SIG-M5 treated with dmso at 0.1 percent for 504 hours (cell line): ENCODE measurements at regions not wholly inside any gene's neighbourhood (a gene's known extent, or its start where the extent isn't known, plus 50 kb on each side); places are given as distances from the start of the nearest gene placed in this dataset.
A peak's percentile ranks its signal among the peaks of the same experiment; 100 is the strongest.

Source experiments
- DNase-seq: peaks from one replicate; lab custom pipeline; 2025; ENCODE audit not compliant: unreplicated experiment; lab: John Stamatoyannopoulos, UW

DNA sequence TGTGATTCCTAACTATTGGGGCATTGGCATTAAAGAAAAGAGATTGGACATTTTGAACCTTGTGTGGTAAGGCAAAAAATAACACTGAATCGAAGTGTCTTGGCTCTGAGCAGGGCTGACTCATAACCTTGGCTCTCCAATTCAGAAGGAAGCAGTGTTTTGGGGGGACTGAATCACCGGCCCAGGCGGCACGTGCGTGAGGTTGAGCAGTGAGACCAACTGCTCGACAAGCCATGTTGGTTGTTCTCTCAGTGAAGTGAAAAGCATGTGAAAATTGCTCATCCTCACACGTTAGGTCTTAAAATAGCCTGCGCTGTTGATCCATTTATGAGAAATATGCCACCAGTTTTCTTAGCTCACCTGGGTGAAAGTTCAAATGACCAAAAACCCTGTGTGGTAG, 137.8 kb upstream of the SPACA1 start:
- no peak for DNase-seq

DNA sequence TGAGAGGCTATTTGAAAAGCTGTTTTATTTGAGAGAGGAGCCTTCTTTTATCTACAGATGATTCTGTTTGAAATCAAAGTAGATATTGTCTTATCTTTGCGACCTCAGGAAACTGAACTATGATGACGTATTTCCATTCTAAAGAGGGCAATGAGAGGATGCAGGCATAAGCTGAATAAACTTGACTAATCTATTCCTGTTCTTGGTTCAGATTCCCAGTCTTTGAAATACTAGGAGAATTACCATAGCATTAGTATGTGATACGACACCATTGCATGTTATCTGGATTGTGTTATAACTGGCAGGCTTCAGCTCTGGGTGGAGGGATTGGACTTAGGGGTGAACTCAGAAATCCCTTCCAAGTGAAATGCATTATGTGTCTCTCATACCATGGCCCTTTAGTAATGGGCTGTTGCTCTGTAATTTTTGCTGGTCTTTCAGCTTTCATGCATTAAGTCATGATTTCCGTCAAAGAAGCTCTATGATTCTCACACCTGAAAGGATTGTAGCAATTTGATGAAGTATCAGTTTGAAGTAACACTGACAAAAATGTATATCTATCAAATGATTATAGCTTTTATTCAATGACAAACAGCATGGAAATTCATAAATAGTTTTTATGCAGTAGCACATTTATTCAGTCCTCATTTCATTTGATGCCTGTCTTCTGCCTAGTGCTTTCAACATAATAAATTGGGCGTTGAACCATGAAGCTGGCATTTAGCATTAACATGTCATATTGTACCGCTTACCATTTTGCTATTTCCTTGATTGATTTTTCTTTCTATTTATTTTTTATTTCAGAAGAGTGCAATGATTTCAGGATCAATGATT, 138.4 kb upstream of the SPACA1 start:
- DNase-seq = no peak

DNA sequence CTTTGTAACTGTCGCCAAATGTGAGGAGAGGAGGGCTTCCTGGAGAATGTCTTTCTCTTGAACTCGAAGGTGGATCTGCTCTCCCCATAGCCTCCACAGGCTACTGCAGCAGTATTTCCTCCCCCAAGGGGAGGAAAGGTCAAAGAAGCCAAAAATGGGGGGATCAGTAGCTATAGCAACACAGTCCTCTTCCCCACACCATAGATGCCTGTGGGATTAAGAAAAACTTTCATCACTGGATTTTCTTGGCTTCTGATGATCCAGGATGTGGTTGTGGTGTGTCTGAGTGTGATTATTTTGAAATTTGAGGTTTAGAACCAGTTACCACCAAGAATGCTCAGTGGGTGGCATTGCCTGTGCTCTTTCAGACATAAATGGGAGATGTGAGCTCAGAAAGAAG, 140.1 kb upstream of the SPACA1 start:
- DNase-seq = peak; percentile 71

DNA sequence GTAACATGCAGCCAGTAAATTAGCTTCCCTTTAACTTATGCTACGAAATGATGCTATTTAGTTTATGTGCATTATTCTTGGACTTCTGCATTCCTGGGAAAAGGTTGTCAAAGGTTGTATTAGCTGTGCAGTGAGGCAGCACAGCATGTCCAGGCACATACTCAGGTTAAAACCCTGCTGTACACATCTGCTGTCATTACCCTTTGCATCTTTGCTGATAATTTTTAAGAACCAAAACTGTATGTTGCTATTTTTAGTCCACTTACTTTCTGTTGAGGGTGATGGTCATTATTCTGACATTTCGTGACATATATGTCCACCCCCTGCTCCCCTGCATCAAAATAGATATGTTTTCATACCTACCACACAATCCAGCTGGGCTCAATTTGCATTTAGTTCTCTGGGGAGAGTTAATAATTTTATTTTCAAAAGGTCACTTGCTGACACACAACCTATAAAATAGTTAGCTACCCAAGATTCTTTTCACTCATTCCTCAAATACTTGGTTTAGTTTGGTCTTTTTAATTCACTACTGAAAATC, 142.5 kb upstream of the SPACA1 start:
- DNase-seq = no peak

DNA sequence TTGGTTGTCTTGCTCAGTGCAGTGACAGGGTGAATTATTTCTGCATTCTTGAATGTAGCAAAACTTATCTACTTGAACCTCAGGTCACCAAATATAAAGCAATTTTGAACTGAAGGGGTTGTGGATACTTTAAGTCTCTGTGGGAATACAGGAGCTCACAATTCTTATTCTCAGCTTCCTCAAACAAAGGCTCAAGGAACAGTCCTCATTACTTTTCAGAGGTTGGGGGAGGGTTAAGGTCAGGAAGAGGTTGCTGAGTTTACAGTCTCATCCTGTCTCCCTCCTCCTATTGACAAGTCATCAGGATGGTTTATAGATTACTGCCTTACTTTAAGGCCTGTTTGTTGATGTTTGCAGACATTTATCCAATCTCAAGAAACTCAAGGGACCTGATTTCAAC, 143.6 kb upstream of the SPACA1 start:
- DNase-seq = no peak

DNA sequence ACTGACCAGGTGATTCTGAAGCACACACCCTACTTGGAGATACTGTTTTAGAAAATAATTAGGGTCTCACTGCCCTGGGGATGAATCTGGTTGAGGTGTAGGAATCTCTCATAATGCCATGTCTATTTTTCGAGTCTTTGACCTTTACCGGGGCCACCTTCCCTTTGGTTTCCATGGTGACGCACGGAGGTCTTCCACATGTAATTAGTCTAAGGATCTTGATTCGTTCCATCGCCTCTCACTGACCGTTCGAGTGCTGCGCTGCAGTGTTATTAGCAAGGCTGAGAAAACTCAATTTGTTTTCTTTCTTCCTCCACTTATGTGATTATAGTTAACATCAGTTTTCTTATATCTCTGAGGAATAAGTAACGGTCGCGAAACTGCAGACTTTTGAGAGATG, 144.3 kb upstream of the SPACA1 start:
- no peak for DNase-seq

DNA sequence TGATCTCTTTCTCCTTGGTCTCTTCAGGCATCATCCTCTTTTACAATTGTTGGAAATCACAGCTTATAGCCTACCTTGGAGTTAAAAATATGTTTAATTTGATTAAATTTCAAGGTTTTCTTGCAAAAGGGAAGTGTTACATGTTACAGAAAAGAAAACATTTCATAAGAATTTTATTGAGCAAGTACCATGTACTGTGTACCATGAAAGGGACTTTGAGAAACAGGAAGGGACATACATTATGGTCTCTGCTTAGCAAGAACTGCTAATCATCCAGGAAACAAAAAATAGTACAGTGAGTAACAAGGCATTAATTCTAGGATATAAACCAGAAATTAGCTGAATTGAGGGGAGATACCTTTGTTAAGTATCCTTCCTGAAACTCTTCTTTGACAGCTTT, 145.3 kb upstream of the SPACA1 start:
- DNase-seq = peak; percentile 30

DNA sequence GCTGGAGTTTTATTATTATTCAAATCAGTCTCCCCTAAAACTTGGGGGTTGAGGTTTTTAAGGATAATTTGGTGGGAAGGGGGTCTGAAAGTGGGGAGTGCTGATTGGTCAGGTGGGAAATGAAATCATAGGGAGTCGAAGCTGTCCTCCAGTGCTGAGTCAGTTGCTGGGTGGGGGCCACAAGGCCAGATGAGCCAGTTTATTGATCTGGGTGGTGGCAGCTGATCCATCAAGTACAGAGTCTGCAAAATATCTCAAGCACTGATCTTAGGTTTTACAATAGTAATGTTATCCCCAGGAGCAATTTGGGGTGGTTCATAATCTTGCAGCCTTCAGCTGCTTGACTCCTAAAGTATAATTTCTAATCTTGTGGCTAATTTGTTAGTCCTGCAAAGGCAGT, 146.0 kb upstream of the SPACA1 start:
- DNase-seq = no peak

DNA sequence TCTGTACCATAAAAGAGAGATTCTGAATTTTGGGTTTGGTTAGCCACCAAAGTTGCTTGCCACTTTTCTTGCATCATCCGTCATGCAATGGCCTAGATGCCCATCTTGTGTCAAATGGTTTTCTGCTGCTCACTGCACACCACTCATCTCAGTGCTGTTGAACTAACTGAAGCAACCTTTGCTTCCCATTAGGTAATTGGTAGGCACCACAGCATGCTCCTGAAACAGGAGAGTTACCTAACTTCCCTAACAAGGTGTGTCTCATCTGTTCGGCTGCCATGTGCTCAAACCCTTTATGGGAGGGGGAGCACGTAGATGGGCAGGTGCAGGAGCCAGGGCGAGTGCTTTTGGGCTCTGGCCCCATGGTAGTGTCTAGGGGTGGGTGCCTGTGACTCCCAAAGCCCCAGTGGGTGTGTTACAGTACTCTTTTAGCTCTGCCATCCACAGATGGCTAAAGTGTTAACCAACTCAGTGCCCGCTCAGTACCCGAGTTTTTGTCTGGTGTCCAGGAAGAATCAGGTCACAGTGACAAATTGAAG, 147.4 kb upstream of the SPACA1 start:
- no peak for DNase-seq

DNA sequence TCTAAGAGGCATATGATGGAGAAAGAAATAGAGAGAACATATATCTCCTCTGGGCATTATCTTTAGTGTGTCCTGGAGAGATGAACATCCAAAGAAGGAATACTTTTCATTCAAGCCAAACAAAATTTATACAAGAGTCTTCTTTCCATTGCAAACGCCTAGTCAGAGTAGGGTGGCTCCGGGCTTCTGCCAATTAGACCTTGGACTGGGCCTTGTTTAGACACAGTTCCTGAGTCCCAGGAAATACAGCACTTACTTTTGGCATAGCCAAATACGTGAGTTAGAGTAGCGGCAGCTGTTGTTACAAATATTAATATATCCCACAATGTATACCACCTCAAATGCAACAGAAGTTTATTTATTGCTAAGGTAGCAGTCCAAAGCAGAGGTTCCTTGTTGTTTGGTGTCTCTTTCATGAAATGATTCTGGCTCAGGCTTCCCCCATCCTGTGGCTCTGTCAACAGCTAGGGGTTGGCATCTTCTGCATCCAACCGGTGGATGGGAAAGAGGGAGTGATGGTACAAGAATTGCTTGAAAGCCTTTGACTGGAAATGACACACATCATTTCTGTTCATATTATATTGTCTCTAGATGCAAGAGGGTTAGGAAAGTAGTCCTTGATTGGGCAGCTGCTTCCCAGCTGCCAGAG, 148.0 kb upstream of the SPACA1 start:
- no peak for DNase-seq

DNA sequence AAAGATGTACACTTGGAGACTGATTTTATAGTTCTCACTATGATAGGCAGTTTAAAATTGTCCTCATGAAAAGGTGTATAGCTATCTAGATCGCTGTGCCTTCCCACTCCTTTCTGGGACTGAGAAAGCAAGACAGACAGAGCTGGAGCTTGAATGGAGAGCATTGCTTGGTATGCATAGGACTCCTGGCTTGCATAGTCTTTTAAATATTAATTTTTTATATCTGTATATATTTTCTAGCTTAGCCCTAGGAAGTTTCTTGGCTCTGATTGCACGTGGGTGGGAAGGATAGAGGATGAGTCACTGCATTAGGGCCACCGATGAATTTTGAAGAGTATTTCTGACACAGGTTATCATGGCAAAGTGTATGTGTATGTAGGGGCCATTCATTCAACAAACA, 150.0 kb upstream of the SPACA1 start:
- DNase-seq = no peak

DNA sequence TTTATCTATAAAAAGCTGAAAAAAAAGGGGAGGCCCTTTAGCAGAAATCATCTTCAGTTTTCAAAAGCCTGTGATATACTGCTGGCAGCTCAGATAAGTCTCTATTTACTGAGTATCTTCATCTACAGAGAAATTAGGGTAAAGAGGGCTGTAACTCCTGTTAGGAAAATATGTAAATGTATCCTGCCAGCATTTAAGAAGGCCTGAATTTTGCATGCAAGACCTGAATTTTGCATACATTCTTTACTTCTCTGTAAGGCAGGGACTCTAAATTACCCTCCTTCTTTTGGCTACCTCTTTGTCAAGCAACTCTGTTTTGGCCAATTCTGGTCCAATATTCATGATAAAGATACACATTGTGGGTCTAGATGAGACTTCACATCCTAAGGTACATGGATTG, 150.6 kb upstream of the SPACA1 start:
- no peak for DNase-seq

DNA sequence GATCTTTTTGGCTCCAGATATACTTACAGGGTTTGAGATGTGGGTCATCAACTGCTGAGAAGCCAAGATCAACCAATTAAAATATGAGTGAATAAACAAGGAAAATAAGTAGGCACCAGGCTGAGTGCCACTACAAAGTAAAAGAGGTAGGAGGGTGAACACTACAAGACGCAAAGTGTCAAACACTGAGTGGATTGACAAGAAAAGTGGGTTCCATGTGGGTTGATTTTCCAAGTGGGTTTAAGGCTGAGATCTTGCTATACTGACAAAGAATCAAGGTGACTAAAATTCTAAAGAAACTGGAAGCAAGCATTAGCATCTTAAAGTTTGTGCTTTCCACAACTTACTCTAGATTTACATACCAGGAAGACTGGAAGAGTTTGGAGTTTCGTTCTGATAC, 160.4 kb upstream of the SPACA1 start:
- no peak for DNase-seq

DNA sequence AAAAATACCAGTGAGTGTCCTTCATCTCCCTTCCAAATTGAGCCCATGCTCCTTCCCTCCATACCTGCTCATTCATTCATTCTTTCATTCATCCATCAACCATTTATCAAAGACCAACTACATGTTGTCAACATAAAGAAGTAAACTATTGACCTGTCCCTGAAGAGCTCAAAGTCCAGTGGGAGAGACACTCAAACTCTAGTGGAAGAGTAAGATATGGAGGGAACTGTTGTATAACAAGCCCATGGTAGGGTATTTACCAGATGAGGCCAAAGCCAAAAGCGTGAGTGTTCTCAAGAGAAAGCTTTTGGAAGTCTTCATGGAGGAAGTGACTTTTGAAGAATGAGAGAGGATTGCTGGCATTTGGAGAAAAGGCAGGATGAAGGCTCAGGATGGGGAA, 163.4 kb upstream of the SPACA1 start:
- DNase-seq = no peak

DNA sequence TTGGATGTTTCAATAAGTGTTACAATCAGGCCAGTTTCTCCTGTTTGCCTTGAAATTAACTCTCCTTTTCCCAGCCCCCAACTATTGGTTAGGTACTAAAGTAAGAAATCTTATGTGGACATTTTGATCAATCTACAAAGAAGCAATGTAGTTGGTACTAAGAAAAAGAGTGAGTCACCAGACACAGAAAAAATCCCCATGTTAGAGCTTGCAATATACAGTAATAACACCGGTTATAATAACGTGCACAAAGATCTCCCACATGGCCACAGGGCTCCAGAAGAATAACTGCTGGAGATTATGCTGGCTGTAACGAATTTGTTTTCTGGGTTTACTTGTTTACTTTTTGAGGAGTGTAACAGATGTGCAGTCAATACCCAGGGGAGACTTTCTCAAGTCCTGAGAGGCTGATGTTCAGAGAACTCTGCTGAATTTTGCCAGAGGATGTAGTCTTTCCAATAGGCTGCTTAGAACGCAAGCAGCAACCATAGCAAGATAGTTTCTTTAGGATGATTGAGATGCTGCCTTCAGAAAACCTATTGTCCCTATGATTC, 166.2 kb upstream of the SPACA1 start:
- no peak for DNase-seq

DNA sequence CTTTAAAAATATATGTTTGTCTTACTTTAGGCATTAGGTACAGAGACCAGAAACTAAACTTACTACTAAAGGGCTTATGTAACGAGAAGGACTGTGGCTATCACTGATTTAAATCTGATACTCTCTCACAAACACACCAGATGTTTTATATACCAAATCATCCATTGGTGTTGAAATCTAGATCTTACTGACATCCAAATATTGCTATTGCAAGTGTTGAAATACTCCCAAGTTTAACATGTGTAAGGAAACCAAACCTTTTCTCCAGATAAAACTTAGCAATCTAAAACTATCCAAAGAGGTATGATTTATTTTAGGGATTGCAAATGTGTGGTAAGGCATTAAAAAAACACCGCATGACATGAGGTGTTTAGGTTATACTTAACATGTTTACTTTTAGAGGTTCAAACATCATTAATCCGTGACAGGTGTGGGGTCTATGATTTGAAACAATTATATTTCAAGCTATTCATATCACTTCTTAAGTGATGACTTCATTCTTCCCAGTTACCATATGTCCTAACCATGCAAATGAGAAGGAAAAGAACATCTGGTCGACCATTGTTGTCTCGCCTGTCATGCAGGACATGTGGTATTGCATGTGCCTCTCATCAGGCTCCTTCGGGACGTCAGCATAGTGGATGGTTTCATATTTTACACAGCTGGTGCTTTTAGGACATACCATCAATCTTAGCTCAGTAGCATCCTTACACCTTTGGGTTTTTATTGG, 168.3 kb upstream of the SPACA1 start:
- no peak for DNase-seq

DNA sequence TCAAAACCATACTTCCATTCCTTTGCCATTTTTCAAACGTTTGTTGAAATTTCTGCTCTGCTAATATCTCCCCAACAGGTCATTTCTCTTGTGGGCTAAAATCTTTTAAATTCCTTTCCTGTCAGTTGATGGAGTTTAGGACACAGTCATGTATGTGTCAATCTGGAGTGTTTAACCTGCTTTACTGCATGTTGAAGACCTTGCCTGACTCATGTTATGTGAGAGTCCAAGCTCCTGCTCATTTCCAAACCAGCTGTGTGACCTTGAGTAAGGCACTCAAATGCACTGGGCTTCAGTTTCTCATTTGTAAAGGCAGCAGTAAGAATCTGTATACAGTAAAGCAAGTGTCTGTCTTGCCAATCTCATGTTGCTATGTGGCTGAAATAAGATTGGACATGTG, 171.9 kb upstream of the SPACA1 start:
- no peak for DNase-seq

DNA sequence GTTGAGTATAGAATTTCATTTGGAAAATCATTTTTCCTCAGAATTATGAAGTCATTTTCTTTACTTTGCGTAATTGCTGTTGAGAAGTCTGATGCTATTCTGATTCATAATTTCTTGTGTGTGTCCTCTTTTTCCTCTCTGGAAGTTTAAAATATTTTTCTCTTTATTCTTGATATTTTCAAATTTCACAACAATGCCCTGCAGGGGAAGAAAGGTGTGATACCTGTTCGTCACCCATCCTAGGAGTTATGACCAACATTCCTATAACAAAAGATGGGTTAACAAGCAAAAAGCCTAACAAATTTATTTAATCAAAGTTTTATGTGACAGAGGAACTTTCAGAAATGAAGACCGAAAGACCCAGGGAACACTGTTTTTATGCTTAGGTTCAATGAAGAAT, 171.5 kb upstream of the AKIRIN2 start:
- no peak for DNase-seq

DNA sequence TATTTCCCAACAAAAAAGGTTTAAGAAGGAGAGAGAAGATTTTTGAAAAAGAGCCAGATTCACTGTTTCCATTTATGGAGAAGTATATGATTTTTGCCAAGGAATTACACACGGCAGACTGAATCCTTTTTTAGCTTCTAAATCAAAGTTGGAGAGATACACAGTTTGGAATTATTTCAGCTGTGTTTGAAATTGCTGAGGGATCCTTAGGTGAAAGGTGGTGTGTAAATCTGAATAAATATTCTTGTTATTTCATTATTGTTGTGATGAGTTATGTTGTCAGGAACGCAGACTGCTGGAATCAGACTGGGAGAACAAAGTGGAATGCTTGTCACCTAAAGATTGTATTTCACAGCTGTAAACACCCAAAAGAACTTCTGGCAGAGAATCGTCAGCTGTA, 168.5 kb upstream of the AKIRIN2 start:
- DNase-seq = no peak

DNA sequence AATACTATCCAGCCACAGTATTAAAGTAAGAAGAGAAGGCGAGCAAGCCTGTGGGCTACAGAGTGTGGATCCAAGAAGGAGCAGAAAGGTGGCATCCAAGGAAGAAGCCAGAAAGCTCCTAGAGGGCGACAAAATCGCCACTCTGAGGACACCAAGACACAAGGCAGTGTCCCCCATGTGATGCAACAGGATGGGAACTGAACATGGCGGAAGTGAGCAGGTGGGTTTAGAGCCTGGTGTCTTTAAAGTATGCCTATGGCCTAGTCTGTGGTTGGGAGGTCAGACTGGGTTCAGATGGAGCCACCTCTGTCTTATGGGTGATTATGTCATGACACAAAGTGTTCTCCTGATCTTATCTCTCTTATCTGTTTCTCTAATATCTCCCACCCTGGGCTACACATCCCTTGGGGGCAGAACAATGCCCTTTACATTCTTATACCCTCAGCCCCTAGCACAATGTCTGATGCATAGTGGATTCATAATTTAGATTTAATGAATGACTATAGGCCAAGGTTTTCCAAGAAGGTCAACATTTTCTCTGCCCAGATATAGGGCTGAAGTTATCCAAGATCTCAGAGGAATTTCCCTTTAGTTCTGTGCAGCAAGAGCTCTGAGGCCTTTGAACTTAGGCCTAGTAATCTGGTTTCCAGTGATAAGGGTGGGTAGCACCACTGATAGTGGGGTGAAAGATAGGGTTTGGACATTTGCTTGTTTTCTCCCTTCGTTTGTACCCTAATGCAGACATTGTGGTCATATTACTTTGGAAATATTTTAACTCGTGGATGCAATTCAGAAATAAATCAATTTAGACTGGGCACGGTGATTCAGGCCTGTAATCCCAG, 167.3 kb upstream of the AKIRIN2 start:
- no peak for DNase-seq
